Liver (tissue), 8 donors: ENCODE measurements at regions not wholly inside any gene's neighbourhood (a gene's known extent, or its start where the extent isn't known, plus 50 kb on each side); places are given as distances from the start of the nearest gene placed in this dataset.

Experiments
- DNase-seq: peaks from one replicate; pipeline ENCODE4 v3.0.0-alpha.2; 2017; ENCODE audit warnings: low spot score
- H3K27ac ChIP-seq, 2 donors: one replicate each; pipeline ENCODE4 v1.7.0; 2013; ENCODE audit warnings: inconsistent platforms in 2 of 2, low read length in 2 of 2, control low read depth in 1 of 2, low read depth in 1 of 2, mild to moderate bottlenecking in 1 of 2
- H3K27me3 ChIP-seq, 4 donors: one replicate each; pipeline versions ENCODE4 v1.6.1 to v1.7.0; 2013; ENCODE audit warnings: low read length in 3 of 4, inconsistent platforms in 1 of 4, mild to moderate bottlenecking in 1 of 4, moderate library complexity in 1 of 4; ENCODE audit not compliant: control insufficient read depth in 4 of 4, insufficient read depth in 4 of 4
- H3K36me3 ChIP-seq, 4 donors: one replicate each; pipeline versions ENCODE4 v1.6.1 to v1.7.0; 2013; ENCODE audit warnings: low read length in 3 of 4, mild to moderate bottlenecking in 3 of 4, low read depth in 1 of 4, moderate library complexity in 1 of 4; ENCODE audit not compliant: control insufficient read depth in 4 of 4, insufficient read depth in 3 of 4
- H3K4me1 ChIP-seq, 4 donors: one replicate each; pipeline versions ENCODE4 v1.6.1 to v1.7.0; 2013; ENCODE audit warnings: low read length in 3 of 4, mild to moderate bottlenecking in 3 of 4, moderate library complexity in 1 of 4; ENCODE audit not compliant: control insufficient read depth in 4 of 4, insufficient read depth in 4 of 4
- H3K4me3 ChIP-seq, 3 donors: one replicate each; pipeline versions ENCODE4 v1.6.1 to v1.7.0; 2013; ENCODE audit warnings: low read length in 3 of 3, control low read depth in 1 of 3, low read depth in 1 of 3, mild to moderate bottlenecking in 1 of 3
- H3K9ac ChIP-seq, 2 donors: one replicate each; pipeline ENCODE4 v1.7.0; 2013; ENCODE audit warnings: low read length in 2 of 2, mild to moderate bottlenecking in 2 of 2, moderate library complexity in 2 of 2, control low read depth in 1 of 2, low read depth in 1 of 2
- H3K9me3 ChIP-seq, 4 donors: one replicate each; pipeline versions ENCODE4 v1.6.1 to v1.7.0; 2013; ENCODE audit warnings: low read length in 3 of 4; ENCODE audit not compliant: control insufficient read depth in 4 of 4
- ATF3 ChIP-seq: IDR thresholded peaks from 2 replicates; pipeline ENCODE4 v1.6.1; 2016; ENCODE audit warnings: antibody characterized with exemption
- CTCF ChIP-seq: fragments of 150-350 bp; IDR thresholded peaks from 2 replicates; pipeline ENCODE4 v1.5.1; 2017; ENCODE audit warnings: improper control_type of control experiment, low read depth, low read length; ENCODE audit not compliant: missing input control
- EGR1 ChIP-seq, 2 donors: IDR thresholded peaks; 2 replicates each; pipeline ENCODE4 v1.6.1; 2016 to 2018; ENCODE audit warnings: antibody characterized with exemption in 2 of 2, low read depth in 2 of 2
- FOXA1 ChIP-seq: IDR thresholded peaks from 2 replicates; pipeline ENCODE4 v1.6.1; 2016; ENCODE audit warnings: antibody characterized with exemption
- FOXA2 ChIP-seq: IDR thresholded peaks from 2 replicates; pipeline ENCODE4 v1.6.1; 2016; ENCODE audit warnings: antibody characterized with exemption
- GABPA ChIP-seq, 2 donors: IDR thresholded peaks in 1 of 2; conservative IDR thresholded peaks in 1 of 2; 2 replicates each; pipeline ENCODE4 v1.6.1; 2016; ENCODE audit warnings: antibody characterized with exemption in 2 of 2, mild to moderate bottlenecking in 1 of 2, moderate library complexity in 1 of 2
- HNF4A ChIP-seq, 2 donors: conservative IDR thresholded peaks; 2 replicates each; pipeline ENCODE4 v1.6.1; 2016; ENCODE audit warnings: antibody characterized with exemption in 2 of 2, mild to moderate bottlenecking in 2 of 2
- HNF4G ChIP-seq: IDR thresholded peaks from 2 replicates; pipeline ENCODE4 v1.6.1; 2016; ENCODE audit warnings: antibody characterized with exemption
- JUND ChIP-seq, 2 donors: IDR thresholded peaks; 2 replicates each; pipeline ENCODE4 v1.6.1; 2016; ENCODE audit warnings: antibody characterized with exemption in 2 of 2
- MAX ChIP-seq: IDR thresholded peaks from 2 replicates; pipeline ENCODE4 v1.6.1; 2016; ENCODE audit warnings: antibody characterized with exemption
- NR2F2 ChIP-seq: IDR thresholded peaks from 2 replicates; pipeline ENCODE4 v1.6.1; 2016; ENCODE audit warnings: antibody characterized with exemption
- RAD21 ChIP-seq, 2 donors: IDR thresholded peaks; 2 replicates each; pipeline ENCODE4 v1.6.1; 2016; ENCODE audit warnings: antibody characterized with exemption in 2 of 2, mild to moderate bottlenecking in 2 of 2
- REST ChIP-seq: IDR thresholded peaks from 2 replicates; pipeline ENCODE4 v1.6.1; 2016; ENCODE audit warnings: antibody characterized with exemption, mild to moderate bottlenecking
- RXRA ChIP-seq, 2 donors: IDR thresholded peaks; 2 replicates each; pipeline ENCODE4 v1.6.1; 2017 to 2018; ENCODE audit warnings: antibody characterized with exemption in 2 of 2, mild to moderate bottlenecking in 1 of 2
- SP1 ChIP-seq: IDR thresholded peaks from 2 replicates; pipeline ENCODE4 v1.6.1; 2018; ENCODE audit warnings: antibody characterized with exemption, mild to moderate bottlenecking
- TAF1 ChIP-seq: conservative IDR thresholded peaks from 2 replicates; pipeline ENCODE4 v1.6.1; 2016; ENCODE audit warnings: antibody characterized with exemption, mild to moderate bottlenecking
- YY1 ChIP-seq: IDR thresholded peaks from 2 replicates; pipeline ENCODE4 v1.6.1; 2016; ENCODE audit warnings: antibody characterized with exemption, mild to moderate bottlenecking
- ZBTB33 ChIP-seq: IDR thresholded peaks from 2 replicates; pipeline ENCODE4 v1.6.1; 2016; ENCODE audit warnings: antibody characterized with exemption
- WGBS: extraction: QIAGEN DNeasy Blood & Tissue Kit; methylation state at CpG from one replicate; pipeline ENCODE4 v1.1.7; 2013; 5-methylcytosine and 5-hydroxymethylcytosine counted together
- donor health status: healthy.
- donor health status: healthy.
- donor health status: healthy.
- donor health status: healthy.
- donor health status: healthy.

- TF ChIP-seq FOXA2 = no peak
- no peak for TF ChIP-seq GABPA (IDR thresholded peaks at IDR 0.05 in 1 of 2, conservative IDR thresholded peaks at IDR 0.05 in 1 of 2)
- no peak for TF ChIP-seq MAX
- TF ChIP-seq TAF1 = no peak
- TF ChIP-seq JUND (IDR thresholded peaks at IDR 0.05) = no peak
- TF ChIP-seq CTCF = no peak
- TF ChIP-seq RAD21 (IDR thresholded peaks at IDR 0.05) = no peak
- no peak for TF ChIP-seq HNF4G
These were observed 388.7 kb downstream of the PRELID2 start (continued) for GRCh38 chr5:145446412-145446811.

GRCh38 chr5:145445027-145445426 is 390.1 kb downstream of the PRELID2 start:
- Histone ChIP-seq H3K4me3 (no peak overlapping the region), H3K27ac (no peak overlapping the region), H3K27me3 (no peaks in the 10 kb centered on the region), H3K4me1 (no peaks in the 10 kb centered on the region), H3K9me3 (no peaks in the 10 kb centered on the region), H3K9ac (no peak overlapping the region), H3K36me3 (no peaks in the 10 kb centered on the region)
- 87% methylated on average over 2 of the region's 2 CpGs for whole genome bisulfite sequencing
- TF ChIP-seq JUND (IDR thresholded peaks at IDR 0.05) = no peak
- no peak for TF ChIP-seq REST
- no peak for TF ChIP-seq ATF3
- no peak for TF ChIP-seq FOXA1
- TF ChIP-seq TAF1 = no peak
- TF ChIP-seq FOXA2 = no peak
- TF ChIP-seq CTCF = no peak
- no peak for TF ChIP-seq NR2F2
- no peak for TF ChIP-seq YY1
- no peak for TF ChIP-seq SP1
- no peak for TF ChIP-seq EGR1 (IDR thresholded peaks at IDR 0.05; ENCODE audit: low read depth in 2 of 2)
- TF ChIP-seq MAX = no peak
- TF ChIP-seq HNF4A (conservative IDR thresholded peaks at IDR 0.05) = no peak
- no peak for TF ChIP-seq ZBTB33
- no peak for TF ChIP-seq RAD21 (IDR thresholded peaks at IDR 0.05)
- TF ChIP-seq RXRA (IDR thresholded peaks at IDR 0.05) = no peak
- no peak for TF ChIP-seq HNF4G
- DNase-seq = no peak
